Glomerular endothelial cell (primary cell): ENCODE measurements at regions not wholly inside any gene's neighbourhood (a gene's known extent, or its start where the extent isn't known, plus 50 kb on each side); places are given as distances from the start of the nearest gene placed in this dataset.

ENCODE experiments used
- DNase-seq: peaks from one replicate; pipeline ENCODE4 v3.0.0-alpha.2; 2011; ENCODE audit warnings: low read depth, low spot score; ENCODE audit errors: extremely low read depth

DNA sequence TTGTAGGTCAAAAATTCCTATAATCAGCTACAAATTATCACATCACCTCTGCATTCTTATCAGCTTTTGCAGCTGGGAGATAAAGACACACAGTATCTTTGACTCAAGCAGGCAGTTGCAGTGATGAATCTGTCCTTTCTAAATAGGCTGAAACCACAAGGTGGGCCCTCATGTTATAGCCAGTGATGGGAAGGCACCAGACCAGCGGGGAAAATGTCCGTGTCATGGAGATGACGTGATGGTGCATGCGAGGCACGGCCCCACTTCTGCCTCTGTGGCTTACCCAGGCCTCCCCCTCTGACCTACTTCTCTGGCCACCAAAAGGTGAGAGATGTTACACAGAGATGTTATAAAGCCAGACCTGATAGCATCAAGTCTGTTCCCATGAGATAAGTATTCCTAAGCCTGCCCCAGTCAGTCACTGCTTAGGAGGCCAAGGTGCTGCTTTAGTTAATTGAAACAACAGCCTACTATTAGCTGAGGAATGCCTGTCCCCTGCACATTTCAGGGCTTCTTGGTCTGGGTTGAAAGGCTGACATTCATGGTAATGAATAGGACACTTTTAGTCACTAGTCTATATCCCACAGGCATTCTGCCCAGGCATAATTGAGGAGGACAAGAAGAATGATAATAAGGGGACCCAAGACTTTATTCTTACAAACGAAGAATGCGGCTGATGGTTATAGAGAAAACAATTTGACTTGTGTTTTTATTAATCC, 327.9 kb downstream of the LPIN1 start:
- no peak for DNase-seq

DNA sequence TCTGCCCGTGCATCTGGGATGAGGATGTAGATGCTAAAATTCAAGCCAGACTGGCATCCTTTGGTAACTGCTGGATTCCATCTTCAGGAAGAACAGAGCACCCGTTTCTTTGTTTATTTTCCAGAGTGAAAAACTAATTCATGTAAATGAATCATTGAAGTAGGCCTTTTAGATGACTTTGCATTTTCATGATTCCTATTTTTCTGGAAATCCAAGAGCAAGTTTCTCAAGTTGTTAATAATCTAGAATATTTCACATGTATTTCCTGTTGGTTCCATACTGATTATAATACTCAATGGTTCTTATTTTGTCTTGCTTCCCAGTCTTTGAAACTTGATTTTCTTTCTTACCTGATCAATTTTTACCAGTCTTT, 328.4 kb downstream of the LPIN1 start:
- DNase-seq = no peak

DNA sequence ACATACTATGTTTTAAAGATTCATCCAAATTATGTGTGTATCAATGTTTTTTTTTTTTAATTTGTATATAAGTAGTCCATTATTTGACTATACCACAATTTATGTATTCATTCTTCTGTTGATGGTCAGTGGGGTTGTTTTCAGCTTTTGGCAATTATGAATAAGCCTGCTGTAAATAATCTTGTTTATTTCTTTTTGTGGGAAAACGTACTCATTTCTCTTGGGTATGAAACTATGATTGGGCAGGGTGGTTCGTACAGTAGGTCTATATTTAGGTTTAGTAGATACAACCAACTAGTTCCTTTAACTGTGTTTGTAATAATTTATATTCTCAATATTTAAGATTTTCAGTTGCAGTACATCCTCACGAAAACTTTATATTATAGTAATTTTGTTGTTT, 329.2 kb downstream of the LPIN1 start:
- DNase-seq = no peak

DNA sequence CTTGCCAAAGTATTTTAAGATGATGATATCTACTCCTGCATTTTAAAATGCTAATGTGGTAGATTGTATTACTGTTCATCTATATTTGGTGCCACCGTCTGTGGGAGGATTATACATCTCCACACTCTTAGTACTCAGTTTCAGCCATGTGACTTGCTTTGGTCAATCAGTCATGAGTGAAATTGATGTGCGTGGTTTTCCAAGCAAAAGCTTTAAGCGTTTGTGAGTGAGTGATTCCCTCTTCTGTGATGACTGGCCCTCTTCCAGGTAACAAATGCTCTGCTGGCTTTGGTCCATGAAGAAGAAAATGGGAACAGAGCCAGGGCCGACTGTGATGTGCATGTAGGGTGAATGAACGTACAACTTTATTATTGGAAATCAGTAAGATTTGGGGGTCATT, 330.4 kb downstream of the LPIN1 start:
- DNase-seq = no peak

DNA sequence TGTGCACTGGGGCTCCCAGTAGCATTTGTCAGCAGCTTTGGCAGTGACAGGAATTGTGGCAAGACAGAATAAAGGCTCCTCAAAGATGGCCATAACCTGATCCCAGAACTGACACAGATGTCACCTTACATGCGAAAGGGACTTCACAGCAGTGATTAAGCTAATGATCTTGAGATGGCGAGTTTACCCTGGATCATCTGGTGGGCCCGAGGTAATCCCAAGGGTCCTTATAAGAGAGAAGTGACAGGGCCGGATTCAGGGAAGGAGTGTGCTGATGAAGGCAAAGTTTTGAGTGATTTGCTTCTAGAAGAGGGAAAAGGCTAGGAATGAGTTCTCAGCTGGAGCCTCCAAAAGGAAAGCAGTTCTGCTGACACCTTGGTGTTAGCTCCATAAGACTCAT, 333.9 kb downstream of the LPIN1 start:
- DNase-seq = no peak

DNA sequence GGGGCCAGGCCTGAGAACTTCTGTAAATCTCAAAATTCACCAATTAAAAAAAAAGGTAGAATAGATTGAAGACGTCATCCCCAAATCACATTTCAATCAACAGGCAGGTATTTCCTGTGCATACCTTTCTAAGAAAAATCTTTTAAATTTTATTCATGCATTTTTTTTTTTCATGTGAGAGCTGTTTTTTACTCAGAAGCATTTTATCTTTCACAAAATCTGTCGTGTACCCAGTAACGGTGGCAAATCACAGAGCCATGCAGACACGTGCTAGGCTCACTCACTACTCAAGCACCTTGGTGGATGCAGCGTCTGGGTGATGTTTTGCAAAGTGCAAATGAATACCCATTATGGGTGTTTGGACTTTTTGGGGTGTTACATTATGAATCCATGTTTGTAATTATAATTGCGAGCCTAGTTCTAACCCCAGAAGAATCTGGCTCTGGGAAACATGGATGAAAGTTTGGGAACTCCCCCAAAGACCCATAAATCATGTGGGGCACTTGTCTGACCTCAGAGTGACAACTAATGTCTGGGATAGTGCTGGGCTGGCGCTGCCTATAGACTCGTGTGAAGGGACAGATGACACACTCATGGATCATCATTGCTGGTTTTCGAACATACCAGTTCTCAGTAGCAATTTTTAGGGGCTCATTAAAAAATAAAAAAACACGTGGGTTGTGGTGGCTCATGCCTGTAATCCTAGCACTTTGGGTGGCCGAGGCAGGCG, 335.2 kb downstream of the LPIN1 start:
- DNase-seq = no peak

DNA sequence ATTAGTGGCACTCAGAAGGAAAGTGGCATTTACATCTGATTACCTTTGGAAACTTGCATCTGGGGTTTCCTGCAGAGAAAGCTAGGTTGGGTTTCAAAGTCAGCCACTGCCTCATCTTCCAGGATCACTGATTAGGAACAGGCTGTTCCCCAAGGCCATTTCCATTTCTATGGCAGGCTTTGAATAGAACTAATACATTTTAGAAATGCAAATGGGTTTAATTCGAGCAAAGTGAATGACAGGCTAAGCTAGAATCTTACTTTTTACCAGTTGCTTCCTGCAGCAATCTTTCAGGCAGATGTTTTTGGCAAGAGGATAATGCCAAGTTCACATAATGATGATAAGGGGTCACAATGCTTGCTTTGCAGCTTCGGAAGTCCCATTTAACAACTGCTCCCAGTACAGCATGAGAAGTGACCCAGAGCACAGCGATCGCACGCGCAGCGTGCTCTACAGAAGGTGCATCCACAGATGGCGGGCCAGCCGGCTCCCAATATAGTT, 336.7 kb downstream of the LPIN1 start:
- no peak for DNase-seq

DNA sequence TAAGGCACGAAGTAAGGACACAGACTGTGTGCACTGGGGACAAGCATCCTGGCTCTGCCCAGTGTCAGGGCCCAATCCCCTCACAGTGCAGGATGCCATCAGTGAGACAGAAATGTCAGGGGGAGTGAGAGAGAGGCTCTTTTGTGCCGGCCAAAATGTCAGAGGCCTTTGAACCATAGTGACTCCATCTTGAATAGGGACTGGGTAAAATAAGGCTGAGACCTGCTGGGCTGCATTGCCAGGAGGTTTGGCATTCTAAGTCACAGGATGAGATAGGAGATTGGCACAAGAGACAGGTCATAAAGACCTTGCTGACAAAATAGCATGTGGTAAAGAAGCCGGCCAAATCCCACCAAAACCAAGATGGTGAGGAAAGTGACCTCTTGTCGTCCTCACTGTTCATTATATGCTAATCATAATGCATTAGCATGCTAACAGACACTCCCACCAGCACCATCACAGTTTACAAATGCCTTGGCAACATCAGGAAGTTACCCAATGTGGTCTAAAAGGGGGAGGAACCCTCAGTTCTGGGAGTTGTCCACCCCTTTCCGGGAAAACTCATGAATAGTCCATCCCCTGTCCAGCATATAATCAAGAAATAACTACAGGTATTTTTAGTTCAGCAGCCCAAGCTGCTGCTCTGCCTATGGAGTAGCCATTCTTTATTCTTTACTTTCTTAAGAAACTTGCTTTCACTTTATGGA, 337.4 kb downstream of the LPIN1 start:
- no peak for DNase-seq

DNA sequence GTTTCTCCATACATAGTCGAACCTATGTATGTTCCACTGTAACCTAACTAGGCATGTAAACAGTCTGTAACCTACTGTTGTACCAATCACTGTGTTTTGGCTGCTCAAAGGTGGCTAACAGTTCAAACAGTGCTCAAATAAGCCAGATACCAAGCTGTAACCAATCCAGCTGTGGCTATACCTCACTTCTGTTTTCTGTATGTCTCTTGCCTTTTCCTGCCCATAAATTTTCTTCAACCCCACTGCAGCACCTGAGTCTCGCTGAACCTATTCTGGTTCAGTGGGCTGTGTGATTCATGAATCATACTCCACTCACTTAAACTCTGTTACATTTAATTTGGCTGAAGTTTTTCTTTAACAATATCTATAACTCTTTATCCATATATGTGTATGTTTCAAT, 340.7 kb downstream of the LPIN1 start:
- no peak for DNase-seq

DNA sequence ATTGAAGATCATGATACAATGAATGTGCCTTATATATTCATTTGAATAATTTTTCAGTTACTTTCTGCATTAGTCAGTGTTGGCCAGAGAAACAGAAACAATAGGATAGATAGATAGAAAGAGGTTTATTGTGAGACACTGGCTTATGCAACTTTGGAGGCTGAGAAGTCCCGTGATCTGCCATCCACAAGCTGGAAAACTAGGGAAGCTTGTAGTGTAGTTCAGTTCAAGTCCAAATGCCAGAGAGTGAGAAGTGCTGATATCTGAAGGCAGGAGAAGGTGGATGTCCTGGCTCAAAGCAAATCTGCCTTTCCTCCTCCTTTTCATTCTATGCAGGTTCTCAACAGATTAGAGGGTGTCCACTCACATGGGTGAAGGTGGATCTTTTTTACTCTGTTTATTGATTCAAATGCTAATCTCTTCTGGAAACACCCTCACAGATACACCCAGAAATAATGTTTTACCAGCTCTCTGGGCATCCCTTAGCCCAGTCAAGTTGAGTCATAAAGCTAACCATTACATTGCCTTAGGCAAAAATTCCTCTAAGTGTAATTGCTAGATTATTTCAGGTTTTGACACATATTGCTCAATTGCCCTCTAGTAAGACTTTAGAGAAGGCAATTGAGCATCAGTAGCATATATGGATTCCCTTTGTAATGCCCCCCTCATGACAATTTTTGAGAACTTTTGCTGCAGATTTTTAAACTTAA, 341.4 kb downstream of the LPIN1 start:
- no peak for DNase-seq

DNA sequence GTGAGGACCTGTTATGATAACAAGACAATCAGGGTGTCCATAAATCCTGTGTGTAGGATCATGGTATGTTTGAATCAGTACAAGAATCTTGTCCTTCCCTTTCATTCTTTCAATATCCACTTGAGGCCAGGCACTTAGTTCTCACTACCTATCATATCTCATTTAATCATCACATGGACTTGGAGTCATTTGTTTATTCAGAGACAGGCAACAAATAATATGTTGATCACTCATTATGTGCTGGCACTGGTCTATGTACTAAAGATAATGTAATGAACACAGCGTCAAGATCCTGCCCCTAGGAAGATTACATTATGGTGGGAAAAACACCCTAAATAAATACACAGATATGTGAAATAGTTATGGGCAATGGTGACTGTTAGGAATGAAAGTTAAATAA, 342.6 kb downstream of the LPIN1 start:
- no peak for DNase-seq

DNA sequence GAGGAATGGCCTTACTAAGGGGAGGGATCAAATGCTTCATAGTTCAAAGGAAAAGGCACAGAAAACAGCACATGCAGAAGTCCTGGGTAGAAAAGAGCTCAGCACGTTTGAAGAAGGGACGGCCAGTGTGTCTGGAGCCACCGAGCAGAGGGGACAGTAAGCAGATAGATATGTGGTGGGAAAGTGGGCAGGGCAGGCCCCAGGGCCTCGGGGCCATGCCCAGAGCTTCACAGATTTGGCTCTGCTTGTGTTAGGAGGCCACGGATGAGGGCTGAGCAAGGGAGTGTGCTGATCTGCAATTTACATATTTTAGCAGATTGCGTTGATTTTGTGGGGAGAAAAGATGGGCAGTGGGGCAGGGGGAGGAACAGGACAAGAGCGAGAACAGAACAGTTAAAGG, 343.1 kb downstream of the LPIN1 start:
- DNase-seq = no peak

DNA sequence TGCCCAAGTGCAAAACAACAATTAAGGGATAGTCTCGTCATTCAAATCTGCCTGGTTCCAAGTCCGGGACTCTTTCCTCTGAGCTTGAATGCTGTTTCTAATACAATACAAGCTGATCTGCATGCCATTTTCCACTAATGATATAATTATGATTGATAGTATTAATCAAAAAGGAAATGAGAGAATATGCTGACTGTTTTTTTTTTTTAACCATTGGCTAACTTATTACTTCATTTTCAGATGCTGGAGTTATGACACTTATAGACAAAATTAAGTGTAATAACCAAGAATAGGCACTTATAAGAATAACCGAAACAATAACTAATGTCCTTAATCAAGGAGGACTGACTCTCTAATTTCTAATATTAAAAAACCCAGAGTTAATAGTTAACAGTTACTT, 343.6 kb downstream of the LPIN1 start:
- DNase-seq = no peak

DNA sequence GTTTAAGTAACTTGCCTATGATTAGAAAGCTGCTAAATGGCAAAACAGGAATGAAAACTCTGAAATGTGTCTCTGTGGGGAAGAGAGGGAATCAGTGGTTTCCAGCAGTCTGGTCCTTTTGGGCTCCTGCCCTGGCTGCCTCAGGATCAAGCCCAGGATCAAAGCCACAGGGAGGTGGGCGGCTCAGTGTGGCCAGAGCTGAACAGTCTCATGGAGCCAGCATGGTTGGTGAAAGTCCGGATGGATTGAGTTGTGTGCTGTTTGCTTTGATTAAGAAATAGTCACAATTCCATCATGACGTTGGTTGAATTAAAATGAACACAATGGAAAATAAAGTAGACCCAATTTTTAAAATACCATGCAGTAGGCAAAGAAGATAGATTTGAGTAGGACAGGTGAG, 344.2 kb downstream of the LPIN1 start:
- no peak for DNase-seq

DNA sequence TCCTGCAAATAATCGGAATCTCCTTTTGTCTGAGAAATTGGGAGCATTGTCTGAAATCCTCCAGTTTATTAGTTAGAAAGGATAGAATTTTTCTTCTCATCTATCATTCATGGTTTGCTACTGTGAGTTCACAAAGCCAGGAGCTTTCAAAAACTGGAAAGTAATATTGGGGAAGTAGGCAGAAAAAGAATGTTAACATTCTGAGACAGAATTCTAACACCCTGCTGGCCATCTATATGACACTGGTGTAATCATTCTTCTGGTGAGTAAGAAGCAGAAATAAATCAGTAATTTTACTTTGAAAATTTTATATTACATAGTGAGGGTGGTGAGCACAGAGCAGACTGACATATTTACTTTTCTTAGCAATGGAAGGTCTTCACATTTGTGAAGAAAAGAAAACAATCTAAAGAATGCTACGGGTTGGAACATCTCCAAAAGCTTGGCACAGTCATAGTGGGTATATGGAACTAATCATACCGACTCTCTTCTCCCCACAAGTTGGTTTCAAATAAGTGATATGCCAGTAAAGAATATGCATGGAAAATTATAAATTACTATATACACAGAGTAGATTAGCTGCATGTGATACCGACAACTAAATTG, 344.9 kb downstream of the LPIN1 start:
- no peak for DNase-seq

DNA sequence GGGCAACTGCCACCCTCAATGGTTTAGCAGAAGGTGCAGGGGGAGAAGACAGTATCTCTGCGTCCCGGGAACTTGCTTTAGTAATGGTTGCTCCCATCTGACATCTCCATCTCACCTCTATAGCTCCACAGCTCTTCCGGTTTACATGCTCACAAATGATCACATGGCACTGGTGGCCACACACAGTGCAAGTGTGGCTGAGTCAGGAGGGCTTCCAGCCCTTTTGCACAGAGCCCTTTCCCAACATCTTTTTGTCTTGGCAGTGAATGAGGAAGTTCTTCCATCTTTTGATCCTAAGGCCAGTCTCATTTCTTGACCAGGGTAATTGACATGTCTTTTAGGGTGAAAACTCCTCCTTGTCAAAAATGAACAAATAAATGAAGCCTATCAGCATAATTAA, 347.7 kb downstream of the LPIN1 start:
- DNase-seq = no peak

DNA sequence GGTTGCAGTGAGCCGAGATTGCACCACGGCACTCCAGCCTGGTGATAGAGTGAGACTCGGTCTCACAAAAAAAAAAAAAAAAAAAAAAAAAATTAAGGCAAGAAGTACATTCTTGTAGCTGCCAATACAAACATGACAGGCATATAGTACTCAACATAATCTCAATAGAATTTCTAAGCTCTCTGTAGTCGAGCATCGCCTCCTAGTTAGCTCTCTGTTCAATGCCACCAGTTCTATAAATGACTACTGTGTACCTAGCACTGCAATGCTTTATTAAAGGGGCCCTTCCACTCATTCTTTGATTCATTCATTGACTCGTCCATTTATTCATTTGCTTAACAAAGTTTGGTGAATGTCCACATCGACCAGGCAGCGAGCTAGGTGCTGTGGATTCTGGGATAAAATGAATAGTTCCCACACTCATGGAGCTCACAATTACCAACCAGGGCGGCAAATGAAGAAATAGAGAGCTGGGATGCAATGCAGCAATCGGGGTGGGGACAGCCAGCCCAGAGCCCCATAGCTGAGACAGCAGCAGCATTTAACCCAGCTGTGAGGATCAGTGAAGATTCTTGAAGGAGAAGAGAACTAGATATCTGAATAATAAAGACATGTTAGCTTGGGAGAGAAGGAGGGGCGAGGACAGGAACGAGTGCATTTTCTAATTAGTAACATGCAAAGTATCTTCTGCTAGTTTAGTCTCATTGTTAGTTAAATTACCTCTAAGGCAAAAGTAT, 349.8 kb downstream of the LPIN1 start:
- DNase-seq = no peak

DNA sequence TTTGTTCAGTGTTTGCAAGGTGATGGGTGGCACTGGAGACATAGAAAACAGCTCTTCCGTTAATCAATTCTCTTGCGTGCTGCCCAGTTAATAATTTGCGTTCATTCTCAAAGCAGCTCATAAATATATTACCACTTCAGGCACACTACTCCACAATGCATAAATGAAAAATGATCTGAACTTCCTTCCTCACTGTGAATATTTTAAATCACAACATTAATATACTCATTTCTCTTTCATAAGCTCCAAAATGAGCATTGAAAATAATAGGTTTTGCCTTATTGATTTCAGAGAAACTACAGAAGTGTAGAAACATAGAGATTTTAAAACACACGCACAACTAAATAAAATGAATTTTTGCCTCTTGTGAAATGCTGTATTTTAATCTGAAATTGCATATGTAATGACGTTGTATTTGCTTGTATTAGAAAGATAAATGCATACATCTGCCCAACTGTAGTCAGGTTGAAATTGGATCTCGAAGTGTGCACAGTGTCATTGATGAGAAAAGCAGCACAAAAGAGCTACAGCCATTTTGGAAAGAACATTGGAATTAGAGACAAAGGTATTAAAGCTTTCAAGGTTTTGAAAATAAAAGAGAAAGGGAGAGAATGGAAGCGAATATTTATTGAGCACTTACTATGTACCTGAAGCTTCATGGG, 350.5 kb downstream of the LPIN1 start:
- no peak for DNase-seq

DNA sequence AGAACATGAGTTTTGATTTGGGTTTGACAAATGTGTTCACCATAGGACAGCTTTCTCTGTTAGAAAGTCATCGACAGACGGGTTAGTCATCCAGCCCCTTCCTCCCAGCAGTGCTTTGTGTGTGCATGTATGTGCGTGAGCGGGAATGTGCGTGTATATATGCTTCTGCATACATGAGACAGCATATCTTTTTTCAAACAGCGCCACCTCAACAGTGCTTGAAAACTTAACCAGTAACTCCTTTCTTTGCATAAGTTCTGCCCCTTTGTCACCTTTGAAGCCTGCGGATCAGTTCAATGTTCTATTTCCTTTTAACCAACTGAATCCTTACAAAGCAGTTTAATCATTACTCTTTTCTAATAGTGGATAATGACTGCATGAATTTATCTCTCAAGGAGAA, 351.4 kb downstream of the LPIN1 start:
- no peak for DNase-seq

DNA sequence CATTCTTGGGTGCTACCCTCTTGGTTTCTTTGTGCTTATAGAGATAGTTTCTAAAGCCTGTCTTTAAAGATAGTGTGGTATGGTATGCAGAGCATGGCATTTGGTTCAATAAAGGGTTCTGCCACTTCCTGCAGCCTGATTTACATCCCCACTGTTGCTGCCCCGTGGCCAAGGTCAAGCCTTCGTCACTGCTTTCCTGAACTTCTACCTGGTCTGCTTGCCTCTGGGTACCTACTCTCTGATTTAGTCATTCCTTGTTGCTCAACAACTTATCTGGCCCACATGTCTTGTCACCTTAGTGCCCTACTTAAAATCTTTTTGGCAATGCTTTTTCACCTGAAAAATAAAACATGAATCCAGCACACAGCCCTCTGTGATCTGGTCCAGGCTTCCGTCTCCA, 352.9 kb downstream of the LPIN1 start:
- no peak for DNase-seq
